Epithelial cell of prostate (primary cell): ENCODE measurements at regions not wholly inside any gene's neighbourhood (a gene's known extent, or its start where the extent isn't known, plus 50 kb on each side); places are given as distances from the start of the nearest gene placed in this dataset.

ENCODE experiments used
- DNase-seq: peaks from one replicate; pipeline ENCODE4 v3.0.0-alpha.2; 2011; ENCODE audit warnings: low read depth, low spot score
- H3K27ac ChIP-seq: fragments of 450-650 bp; 2 replicates; pipeline ENCODE4 v1.5.1; 2017; ENCODE audit warnings: mild to moderate bottlenecking

DNA sequence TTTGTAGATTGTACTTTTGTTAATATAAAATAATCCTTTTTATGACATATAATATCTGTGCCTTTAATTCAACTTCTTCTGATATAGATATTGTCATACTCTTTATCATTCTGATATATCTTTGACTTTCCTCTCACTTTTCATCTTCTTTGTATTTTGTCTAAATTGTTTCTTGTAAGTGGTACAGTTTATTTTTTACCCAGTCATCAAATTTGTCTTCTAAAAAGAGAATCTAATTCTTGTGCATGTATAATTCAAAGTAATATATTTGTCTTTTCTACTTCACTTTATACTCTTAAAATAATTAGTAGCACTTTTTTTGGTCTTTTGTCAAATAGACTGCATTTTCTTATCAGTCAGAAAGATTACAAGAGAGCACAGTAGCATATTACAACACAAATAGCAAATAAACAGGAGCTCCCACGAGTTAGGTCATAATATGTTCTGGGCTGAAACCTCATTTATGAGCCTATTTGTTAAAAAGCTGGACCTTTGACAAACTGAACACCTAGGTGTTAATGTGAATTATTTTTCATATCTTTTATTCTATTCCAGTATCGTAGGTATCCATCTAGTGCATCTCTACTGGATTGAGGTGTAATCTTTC, 379.7 kb upstream of the B3GALT2 start:
- no peak for DNase-seq

DNA sequence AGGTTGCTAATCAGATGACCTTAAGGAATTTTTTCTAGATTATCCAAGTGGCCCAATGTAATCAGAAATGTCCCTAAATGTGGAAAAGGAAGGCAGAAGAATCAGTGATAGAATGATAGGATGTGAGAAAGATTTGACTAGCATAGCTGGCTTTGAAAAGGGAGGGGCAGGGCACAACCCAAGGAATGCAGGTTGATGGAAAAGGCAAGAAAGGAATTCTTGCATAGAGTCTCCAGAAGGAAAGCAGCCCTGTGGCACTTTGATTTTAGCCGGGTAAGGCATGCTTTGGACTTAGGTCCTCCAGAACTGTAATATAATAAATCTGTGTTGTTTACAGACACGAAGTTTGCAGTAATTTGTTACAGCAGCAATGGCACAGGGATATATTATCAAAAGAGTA, 375.7 kb upstream of the B3GALT2 start:
- no peak for DNase-seq
- H3K27ac ChIP-seq, result no peak overlapping the region

More for the DNA sequence above, 379.7 kb upstream of the B3GALT2 start:
- H3K27ac ChIP-seq, result no peak overlapping the region

DNA sequence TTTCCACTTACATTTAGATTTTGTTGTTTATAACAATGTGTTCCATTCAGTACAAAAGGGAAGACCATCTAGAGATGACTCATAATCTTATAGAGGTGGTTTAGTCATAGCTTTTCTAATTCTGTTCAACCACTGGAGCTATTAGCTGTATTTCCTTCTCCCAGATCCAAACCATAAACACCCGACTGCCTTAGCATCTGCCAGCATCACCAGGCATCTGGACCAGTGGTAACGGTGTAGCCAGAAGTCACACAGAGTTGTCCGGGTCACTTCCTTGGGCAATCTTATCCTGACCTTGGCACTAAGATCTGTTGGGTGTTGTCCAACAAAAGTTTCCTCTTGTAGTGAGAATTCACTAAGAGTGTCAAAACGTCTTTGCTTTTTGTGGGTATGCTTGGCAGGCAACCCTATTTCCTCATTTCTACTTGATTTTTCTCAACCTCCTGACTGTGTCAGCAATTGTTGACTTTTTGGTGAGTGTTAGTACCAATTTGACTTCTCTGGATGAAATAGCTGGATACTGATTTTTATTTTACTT, 372.1 kb upstream of the B3GALT2 start:
- H3K27ac ChIP-seq, result no peak overlapping the region
- DNase-seq, result peak; percentile 36

DNA sequence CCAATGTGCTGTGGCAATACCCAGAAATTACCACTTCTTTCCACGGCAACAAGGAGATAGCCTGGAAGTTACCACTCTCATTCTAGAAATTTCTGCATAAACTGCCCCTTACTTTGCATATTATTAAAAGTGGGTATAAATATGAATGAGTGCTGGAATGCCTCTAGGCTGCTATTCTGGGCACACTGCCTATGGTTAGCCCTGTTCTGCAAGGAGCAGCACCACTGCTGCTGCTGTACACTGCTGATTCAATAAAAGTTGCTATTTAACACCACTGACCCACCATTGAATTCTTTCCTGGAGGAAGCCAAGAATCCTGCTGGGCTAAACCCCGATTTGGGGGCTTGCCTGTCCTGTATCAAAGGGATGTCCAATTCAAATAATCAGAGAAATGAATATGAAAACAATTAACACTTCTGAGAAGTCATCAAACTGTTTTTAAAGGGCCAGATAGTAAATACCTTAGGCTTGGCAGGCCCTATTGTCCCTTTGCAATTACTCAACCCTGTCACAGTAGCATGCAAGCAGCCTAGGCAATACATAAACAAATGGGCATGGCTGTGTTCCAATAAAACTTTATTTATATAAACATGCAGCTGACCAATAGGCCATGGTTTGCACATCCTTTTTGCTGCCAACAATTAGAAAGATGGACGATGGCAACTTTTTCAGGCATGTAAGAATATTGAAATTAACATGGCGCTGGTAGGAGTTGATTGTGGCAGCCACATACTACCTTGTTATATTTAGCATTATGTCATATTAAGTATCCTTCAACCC, 369.4 kb upstream of the B3GALT2 start:
- DNase-seq, result no peak
- no peak overlapping the region for H3K27ac ChIP-seq

DNA sequence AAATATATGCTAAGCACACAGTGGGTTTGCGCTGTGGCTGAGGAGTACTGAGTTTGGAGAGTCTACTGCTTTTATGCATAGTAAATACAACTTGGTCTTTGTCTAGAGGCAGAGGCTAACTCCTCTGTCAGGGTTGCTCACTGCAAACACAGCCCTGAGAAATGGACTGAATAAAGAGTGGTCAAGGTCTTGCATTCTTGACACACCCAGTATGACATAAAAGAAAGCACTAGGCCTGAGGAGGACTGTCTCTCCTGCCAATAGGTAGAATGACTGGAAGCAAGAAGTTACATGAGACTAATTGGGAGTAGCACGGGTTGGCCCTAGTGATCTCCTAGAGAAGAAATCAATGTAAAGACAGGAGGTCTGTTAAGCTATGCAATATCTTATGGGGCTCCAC, 367.2 kb upstream of the B3GALT2 start:
- no peak for DNase-seq
- H3K27ac ChIP-seq, result no peak overlapping the region

DNA sequence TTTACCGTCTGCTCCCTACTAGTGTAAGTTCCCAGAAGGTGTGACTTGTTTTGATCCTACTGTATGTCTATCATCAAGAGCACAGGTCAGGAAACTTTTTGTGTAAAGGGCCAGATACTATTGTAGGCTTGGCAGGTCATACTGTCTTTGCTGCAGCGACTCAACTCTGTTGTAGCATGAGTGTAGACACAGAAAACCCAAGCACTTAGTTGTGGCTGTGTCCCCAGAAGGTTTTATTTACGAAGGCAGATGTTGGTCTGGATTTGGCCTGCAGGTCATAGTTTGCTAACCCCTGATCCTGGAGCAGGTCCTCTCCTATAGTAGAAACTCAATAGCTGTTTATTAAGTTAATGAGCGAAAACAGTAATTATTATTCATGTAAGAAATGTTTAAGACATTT, 365.9 kb upstream of the B3GALT2 start:
- H3K27ac ChIP-seq, result no peak overlapping the region
- DNase-seq, result no peak

DNA sequence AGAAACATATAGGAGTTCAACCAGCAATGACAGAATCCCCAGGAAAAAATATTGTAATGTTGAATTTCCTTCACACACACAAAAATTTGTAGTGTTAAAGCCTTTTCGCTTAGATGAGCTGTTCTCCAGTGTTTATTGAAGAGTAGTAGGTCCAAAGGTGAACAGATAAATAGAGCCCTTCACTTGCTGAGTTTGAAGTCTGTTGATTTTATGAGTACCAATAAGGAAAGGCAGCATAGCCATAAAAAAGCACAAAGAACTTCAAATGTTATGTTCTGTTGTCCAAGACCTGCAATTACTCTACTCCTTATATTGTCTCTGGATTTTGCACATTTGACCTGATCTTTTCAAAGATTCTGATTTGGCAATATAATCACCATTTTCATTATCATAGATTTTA, 362.7 kb upstream of the B3GALT2 start:
- DNase-seq, result no peak

DNA sequence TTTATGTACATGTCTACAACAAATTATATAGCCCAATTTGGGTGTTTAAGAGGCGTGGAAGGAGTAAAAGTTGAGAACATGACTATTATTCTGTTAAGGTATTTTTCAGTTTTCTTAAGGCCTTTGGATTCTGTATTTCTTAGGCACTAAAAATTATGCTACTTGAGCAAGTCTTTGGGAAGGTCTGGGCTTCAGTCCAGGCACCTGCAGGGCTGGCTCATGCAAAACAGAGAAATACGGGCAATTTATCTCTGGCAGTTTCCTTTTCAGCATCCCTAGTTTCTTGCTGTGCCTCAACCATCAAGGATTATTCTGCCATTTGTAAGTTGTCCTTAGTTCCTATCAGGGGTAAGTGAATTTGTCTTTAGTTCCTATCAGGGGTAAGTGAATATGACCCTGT, 358.8 kb upstream of the B3GALT2 start:
- H3K27ac ChIP-seq, result no peak overlapping the region
- DNase-seq, result no peak

More for the DNA sequence above, 362.7 kb upstream of the B3GALT2 start:
- H3K27ac ChIP-seq, result no peak overlapping the region

DNA sequence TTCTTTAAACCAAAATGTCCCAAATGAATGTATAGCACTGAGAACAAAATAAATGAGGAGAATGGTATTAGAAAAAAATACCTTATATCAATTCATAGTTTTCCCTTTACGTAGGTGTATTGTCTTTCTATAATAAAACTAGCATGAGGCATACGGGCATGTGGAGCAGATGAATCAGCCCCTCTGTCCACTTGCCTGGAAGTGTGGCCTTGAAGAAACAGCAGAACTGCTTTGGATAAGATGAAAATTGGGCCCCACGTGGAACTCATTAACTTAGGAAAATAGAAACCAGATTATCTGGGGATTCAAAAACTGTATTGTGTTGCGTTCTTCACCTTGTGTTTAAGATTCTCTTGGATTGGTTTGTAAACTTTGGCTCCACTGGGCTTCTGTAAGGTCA, 356.8 kb upstream of the B3GALT2 start:
- DNase-seq, result no peak
- H3K27ac ChIP-seq, result no peak overlapping the region

DNA sequence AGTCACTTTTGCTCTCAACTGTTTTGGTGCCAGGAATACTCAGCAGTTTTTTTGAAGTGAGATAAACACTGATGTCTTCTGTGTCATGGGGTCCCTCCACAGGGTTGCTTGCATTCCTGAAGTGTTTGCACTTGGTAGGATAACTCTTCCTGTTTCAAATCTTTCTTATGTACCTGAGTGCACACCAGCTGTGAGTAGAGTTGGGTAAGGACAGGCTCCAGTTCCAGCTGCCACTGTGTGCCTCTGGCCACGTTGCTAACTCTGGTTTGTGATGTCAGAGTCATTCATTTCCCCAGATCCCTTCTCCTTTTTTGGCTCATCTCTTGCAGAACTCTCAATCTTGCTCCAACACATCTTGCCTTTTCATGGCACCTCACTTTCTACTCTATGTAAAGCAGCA, 356.3 kb upstream of the B3GALT2 start:
- no peak overlapping the region for H3K27ac ChIP-seq
- no peak for DNase-seq

DNA sequence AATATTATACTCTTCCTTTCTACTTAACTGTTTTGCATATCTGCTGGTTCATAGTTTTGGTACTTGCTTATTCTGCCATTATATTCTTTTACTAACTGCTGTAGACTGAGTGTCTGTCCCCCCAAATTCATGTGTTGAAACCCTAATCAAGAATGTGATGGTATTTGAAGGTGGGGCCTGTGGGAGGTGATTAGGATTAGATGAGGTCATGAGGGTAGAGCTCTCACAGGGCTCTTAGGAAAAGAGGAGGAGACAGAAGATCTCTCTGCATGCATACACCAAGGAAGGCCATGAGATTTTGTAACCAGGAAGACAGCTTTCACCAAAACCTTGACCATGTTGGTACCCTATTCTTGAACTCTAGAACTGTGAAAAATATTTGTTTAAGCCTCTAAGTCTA, 354.1 kb upstream of the B3GALT2 start:
- DNase-seq, result no peak
- no peak overlapping the region for H3K27ac ChIP-seq

DNA sequence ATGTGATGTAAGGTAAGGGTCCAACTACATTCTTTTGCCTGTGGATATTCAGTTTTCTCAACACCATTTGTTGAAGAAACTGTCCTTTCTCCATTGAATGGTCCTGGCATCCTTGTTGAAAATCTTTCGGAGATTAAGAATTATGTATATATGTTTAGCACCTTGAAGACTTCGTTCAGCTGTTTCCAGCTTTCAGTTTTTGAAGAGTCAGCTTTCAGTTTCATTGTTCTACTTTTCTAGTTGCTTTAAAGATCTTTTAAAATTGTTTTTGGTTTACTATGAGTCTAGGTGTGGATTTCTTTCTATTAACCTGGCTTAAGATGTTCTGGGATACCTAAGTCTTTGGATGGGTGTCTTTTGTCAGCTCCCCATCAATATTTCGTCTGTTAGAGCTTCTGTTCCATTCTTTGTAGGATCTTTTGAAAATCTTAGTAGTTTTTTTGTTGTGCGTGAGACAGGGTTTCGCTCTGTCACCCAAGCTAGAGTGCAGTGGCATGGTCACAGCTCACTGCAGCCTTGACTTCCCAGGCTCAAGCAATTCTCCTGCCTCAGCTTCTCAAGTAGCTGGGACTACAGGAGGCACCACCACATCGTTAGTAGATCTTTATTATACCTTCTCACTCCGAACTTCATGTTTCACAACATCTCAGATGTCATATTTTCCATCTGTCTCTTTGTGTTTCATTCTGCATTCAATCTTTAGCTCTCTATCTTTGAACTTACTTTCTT, 353.5 kb upstream of the B3GALT2 start:
- DNase-seq, result no peak
- H3K27ac ChIP-seq, result no peak overlapping the region

DNA sequence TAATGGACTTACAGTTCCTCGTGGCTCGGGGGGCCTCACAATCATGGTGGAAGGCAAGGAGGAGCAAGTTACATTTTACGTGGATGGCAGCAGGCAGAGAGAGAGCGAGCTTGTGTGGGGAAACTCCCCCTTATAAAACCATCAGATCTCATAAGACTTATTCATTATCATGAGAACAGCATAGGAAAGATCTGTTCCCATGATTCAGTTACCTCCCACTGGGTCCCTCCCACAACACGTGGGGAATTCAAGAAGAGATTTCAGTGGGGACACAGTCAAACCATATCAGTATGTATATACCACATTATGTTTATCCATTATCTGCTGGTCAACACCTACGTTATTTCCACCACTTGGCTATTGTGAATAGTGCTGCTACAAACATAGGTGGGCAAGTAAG, 352.3 kb upstream of the B3GALT2 start:
- DNase-seq, result no peak
- no peak overlapping the region for H3K27ac ChIP-seq

DNA sequence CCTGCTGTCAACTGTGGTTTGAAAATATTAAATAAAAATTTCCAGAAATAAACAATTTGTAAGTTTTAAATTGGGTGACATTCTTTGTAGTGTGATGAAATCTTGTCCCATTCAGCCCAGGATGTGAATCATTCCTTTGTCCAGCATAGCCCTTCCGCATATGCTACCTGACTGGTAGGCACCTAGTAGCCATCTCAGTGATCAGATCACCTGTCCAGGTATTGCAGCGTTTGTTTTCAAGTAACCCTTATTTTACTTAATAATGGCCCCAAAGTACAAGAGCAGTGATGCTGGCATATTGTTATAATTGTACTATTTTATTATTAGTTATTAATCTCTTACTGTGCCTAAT, 351.6 kb upstream of the B3GALT2 start:
- no peak for DNase-seq
- H3K27ac ChIP-seq, result peak overlapping the region; percentile 16

DNA sequence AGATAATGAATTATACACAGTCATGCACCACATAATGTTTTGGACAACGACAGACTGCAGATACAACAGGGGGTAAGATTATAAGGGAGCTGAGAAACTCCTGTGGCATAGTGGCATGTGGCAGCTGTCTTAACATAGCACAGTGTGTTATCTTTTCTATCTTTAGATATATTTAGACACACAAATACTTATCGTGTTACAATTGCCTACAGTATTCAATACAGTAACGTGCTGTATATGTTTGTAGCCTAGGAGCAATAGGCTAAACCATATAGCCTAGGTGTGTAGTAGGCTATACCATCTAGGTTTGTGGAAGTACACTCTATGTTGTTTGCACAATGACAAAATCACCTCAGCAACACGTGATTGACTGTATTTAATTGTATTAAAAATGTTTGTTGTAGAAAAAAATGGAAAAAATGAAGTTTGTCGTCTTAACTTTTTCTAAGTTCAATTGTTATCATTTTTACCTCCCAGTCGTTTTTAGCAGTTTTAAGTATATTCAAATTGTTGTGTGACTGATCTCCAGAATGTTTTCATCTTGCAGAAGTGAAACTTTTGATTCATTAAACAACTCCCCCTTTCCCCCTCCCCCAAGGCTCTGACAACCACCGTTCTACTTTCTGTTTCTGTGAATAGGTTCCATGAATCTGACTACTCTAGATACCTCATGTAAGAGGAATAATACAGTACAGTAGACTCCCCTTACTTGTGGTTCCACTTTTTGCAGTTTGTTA, 351.0 kb upstream of the B3GALT2 start:
- DNase-seq, result no peak
- H3K27ac ChIP-seq, result peak overlapping the region; percentile 16

DNA sequence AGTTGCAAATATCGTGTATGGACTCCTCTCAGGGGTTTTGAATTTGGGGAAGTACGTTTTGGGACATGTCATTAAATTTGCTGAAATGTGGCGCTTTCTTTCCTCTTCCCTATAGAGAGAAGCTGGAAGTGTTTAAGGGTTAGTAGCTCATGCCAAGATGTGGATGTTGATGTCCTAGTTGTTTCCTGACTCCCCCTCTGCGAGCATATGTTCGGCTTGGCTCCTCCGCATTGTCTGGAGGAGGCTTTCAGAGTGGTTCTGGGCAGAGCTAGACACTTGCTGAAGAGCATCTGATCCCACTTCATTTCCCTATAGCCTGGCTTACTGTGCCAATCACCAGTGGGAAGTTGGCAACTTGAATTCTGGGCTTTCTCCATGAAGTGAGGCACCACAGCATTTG, 347.4 kb upstream of the B3GALT2 start:
- DNase-seq, result no peak

DNA sequence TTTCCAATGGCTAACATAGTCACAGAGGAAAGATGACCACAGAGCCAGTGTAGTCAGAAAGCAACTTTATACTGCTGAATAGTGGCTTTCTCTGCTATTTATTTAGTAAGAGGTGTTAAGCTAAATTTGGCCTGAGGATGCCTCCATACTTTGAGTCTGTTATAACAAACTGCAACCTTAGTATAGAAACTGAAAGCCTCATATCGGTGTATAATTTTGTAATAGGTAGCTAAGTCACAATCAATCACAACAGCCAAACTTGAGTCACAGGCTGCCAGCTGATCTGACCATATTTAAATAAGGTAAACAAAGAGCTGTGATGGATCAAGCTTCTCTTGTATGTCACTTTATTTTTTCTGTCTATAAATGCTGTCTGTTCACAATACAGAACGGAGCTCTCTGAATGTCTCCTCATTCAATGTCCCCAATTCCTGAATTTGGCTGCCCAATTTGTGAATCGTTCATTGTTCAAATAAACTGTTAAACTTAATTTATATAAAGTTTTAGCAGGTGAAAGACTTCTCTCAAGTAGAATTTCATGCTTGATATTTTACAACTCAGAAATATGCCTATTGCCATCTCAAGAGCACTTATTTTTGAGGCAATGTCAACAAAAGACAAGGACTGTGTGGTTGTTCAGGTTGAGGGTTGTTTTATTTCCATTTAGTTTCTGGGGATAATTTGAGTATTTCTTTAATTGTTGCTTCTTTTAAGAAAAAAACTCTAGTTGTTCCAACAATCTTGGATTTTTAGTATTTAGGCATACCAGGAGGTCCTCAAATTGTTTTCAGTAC, 339.7 kb upstream of the B3GALT2 start:
- DNase-seq, result no peak
- no peak overlapping the region for H3K27ac ChIP-seq

More for the DNA sequence above, 347.4 kb upstream of the B3GALT2 start:
- no peak overlapping the region for H3K27ac ChIP-seq

DNA sequence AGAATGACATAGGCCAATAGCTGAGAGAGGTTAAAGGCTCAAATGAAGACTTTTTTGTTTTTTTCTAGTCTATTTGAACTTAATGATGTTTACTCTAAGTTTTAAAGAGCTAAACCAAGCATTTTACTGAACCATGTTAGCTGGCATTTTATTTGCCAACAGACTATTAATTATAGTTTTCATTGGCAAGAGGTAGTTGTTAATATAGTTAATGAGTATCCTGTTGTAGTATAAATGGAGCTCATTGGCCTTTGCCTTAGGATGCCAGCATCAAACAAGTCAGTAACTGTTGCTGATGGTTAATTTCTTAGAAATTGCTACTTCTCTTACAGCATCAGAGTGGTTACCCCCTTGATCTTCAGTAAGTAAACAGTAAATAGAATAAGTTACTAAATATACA, 339.0 kb upstream of the B3GALT2 start:
- no peak overlapping the region for H3K27ac ChIP-seq
- DNase-seq, result no peak

DNA sequence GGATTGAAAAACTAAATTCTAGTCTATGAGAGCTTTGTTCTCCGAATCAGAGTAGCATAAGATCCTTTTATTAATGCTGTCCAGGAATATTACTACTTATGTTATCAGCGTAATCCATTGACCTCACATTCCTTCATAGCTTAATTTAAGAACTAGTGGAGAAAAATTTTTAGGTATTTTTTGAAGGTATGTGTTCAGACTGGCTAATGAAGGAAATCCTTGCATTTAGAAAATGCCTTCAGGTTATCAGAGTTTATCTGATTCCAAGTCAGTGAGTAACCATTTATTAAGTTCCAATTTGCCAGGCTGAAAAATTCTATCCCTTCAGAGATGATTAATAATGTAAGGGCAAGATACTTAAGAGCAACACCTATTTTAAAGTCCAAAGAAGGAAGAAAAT, 338.2 kb upstream of the B3GALT2 start:
- H3K27ac ChIP-seq, result no peak overlapping the region
- no peak for DNase-seq

DNA sequence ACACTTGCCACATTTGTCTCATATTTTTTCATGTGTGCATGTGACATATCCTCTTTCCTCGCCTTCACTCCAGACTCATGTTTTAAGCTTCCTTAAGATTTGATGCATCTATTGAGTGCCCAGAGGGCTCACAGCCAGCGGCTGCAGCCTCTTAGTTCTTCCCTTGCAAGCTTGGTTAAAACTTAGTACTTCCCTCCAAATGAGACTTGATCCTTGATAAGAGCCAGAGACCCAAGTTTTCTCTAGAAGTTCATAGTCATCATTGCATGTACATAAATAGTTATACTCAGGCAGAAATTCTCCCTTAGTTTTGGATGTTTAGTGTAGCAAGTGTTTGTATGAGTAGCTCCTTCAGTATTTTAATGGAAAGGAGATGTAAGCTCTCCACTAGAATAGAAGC, 337.6 kb upstream of the B3GALT2 start:
- no peak for DNase-seq
- H3K27ac ChIP-seq, result no peak overlapping the region
